Activated CD8-positive, alpha-beta T cell treated with anti-CD3 and anti-CD28 coated beads for 36 hours (primary cell): ENCODE measurements at regions not wholly inside any gene's neighbourhood (a gene's known extent, or its start where the extent isn't known, plus 50 kb on each side); places are given as distances from the start of the nearest gene placed in this dataset.

Source experiments
- ATAC-seq: fragments of 200-7000 bp; cut with Tn5 transposase; one replicate; pipeline ENCODE4 v1.10.0; 2021; ENCODE audit warnings: mild to moderate bottlenecking, moderate library complexity
- CTCF ChIA-PET: fragments of 350-600 bp; sonication (Branson Sonifier 250); formaldehyde crosslinking; loops from one replicate; lab custom pipeline; 2021; ENCODE audit warnings: antibody characterized with exemption; lab: Charles Lee
- POLR2A ChIA-PET: fragments of 350-600 bp; sonication (Branson Sonifier 250); formaldehyde crosslinking; loops from one replicate; lab custom pipeline; 2021; ENCODE audit warnings: antibody characterized with exemption; lab: Charles Lee
- DNase-seq: peaks from one replicate; pipeline ENCODE4 v3.0.0-alpha.2; 2020
- H3K27ac Mint-ChIP-seq: one replicate; pipeline ENCODE4 v1.8.0; 2021; ENCODE audit warnings: mild to moderate bottlenecking, mixed read lengths
- H3K27me3 Mint-ChIP-seq: one replicate; pipeline ENCODE4 v1.8.0; 2021; ENCODE audit warnings: mixed read lengths
- H3K36me3 Mint-ChIP-seq: one replicate; pipeline ENCODE4 v1.8.0; 2021; ENCODE audit warnings: low read depth, mixed read lengths
- H3K4me1 Mint-ChIP-seq: one replicate; pipeline ENCODE4 v1.8.0; 2021; ENCODE audit warnings: low read depth, mixed read lengths
- H3K4me3 Mint-ChIP-seq: one replicate; pipeline ENCODE4 v1.8.0; 2021; ENCODE audit warnings: mild to moderate bottlenecking, moderate library complexity, mixed read lengths
- H3K9me3 Mint-ChIP-seq: one replicate; pipeline ENCODE4 v1.8.0; 2021; ENCODE audit warnings: mixed read lengths
- CTCF ChIP-seq: fragments of 200-600 bp; IDR thresholded peaks from one replicate; pipeline ENCODE4 v1.8.0; 2022; ENCODE audit warnings: antibody characterized with exemption, mild to moderate bottlenecking
- intact Hi-C: fragments of 100-400 bp; cut with micrococcal nuclease; formaldehyde crosslinking; loops from one replicate; pipeline ENCODE4 v1.10.0; 2022

GRCh38 chr18:21183670-21184069, 58.4 kb upstream of the GREB1L start:
- no peak overlapping the region for H3K4me3 Mint-ChIP-seq
- H3K27ac Mint-ChIP-seq, result no peak overlapping the region
- H3K36me3 Mint-ChIP-seq, result no peaks in the 10 kb centered on the region
- no peak for TF ChIP-seq CTCF
- ATAC-seq (no peak), DNase-seq (no peak)
- H3K9me3 Mint-ChIP-seq, result no peaks in the 10 kb centered on the region
- peaks cover 6% of the 10 kb centered on the region for H3K4me1 Mint-ChIP-seq
- CTCF ChIA-PET, result no interaction called here
- intact Hi-C loops, result no loop called here
- H3K27me3 Mint-ChIP-seq, result no peaks in the 10 kb centered on the region
- POLR2A ChIA-PET, result no interaction called here

- POLR2A ChIA-PET, result no interaction called here
Measured at GRCh38 chr18:21184396-21184996, 57.5 kb upstream of the GREB1L start.

GRCh38 chr18:21187886-21188285, 54.1 kb upstream of the GREB1L start:
- no peak overlapping the region for H3K4me3 Mint-ChIP-seq

More at GRCh38 chr18:21184396-21184996, 57.5 kb upstream of the GREB1L start:
- no peak overlapping the region for H3K27ac Mint-ChIP-seq
- DNase-seq, result no peak
- H3K36me3 Mint-ChIP-seq, result no peaks in the 10 kb centered on the region
- CTCF ChIA-PET, result interaction anchor here (2.0 kb wide), 1 partner anchor 11 kb away, joined by 10 read pairs; no protein-coding TSS in a partner anchor
- no peak overlapping the region for H3K4me3 Mint-ChIP-seq
- intact Hi-C loops, result no loop called here
- H3K9me3 Mint-ChIP-seq, result no peaks in the 10 kb centered on the region
- H3K27me3 Mint-ChIP-seq, result no peaks in the 10 kb centered on the region
- peaks cover 4% of the 10 kb centered on the region for H3K4me1 Mint-ChIP-seq
- ATAC-seq, result no peak
- no peak for TF ChIP-seq CTCF

GRCh38 chr18:21191596-21192307, 50.3 kb upstream of the GREB1L start:
- ChIA-PET POLR2A (no interaction called here), CTCF (interaction anchor here (1.0 to 6.5 kb wide), 3 partner anchors 12 to 255 kb away, joined by 4 to 66 read pairs (median 6); no protein-coding TSS in a partner anchor)
- Mint-ChIP-seq H3K27ac (no peak overlapping the region), H3K4me3 (no peak overlapping the region), H3K9me3 (no peaks in the 10 kb centered on the region), H3K4me1 (no peaks in the 10 kb centered on the region), H3K36me3 (no peaks in the 10 kb centered on the region), H3K27me3 (peaks cover 10% of the 10 kb centered on the region)
- ATAC-seq (no peak), DNase-seq (peak; percentile 46)
- no peak for TF ChIP-seq CTCF
- intact Hi-C loops, result loop anchor here (10.0 kb wide), 1 partner anchor 293 kb away; no protein-coding TSS in a partner anchor

More at GRCh38 chr18:21187886-21188285, 54.1 kb upstream of the GREB1L start:
- ChIA-PET CTCF (interaction anchor here (1.3 to 2.1 kb wide), 2 partner anchors 7 to 9 kb away, joined by 5 to 11 read pairs; no protein-coding TSS in a partner anchor), POLR2A (no interaction called here)
- intact Hi-C loops, result no loop called here
- DNase-seq (no peak), ATAC-seq (no peak)
- Mint-ChIP-seq H3K27me3 (peaks cover 6% of the 10 kb centered on the region), H3K4me1 (no peaks in the 10 kb centered on the region), H3K36me3 (no peaks in the 10 kb centered on the region), H3K9me3 (no peaks in the 10 kb centered on the region), H3K27ac (no peak overlapping the region)
- TF ChIP-seq CTCF, result no peak
